ENCODE measurements at regions not wholly inside any gene's neighbourhood (a gene's known extent, or its start where the extent isn't known, plus 50 kb on each side); places are given as distances from the start of the nearest gene placed in this dataset.

GRCh38 chr13:104387510-104387909 lies 1321.3 kb upstream of the SLC10A2 start:
- POLR2A ChIA-PET = no interaction called here
- no peaks in the 10 kb centered on the region for H3K4me1 Mint-ChIP-seq (ENCODE audit: low read depth)
- no peaks in the 10 kb centered on the region for H3K36me3 Mint-ChIP-seq (ENCODE audit: low read depth)
- no peak for ATAC-seq
- no peak for DNase-seq
- no peak overlapping the region for H3K4me3 Mint-ChIP-seq
- H3K27me3 Mint-ChIP-seq (ENCODE audit: low read depth) = no peaks in the 10 kb centered on the region
- H3K27ac Mint-ChIP-seq = no peak overlapping the region
- peaks cover 14% of the 10 kb centered on the region for H3K9me3 Mint-ChIP-seq (ENCODE audit: insufficient read depth)
- CTCF ChIA-PET = no interaction called here

GRCh38 chr13:104385404-104385803 lies 1319.2 kb upstream of the SLC10A2 start:
- DNase-seq (no peak), ATAC-seq (no peak)
- Mint-ChIP-seq H3K4me1 (ENCODE audit: low read depth) (no peaks in the 10 kb centered on the region), H3K27ac (no peak overlapping the region), H3K4me3 (no peak overlapping the region), H3K27me3 (ENCODE audit: low read depth) (no peaks in the 10 kb centered on the region), H3K36me3 (ENCODE audit: low read depth) (no peaks in the 10 kb centered on the region), H3K9me3 (ENCODE audit: insufficient read depth) (peaks cover 14% of the 10 kb centered on the region)
- POLR2A ChIA-PET = no interaction called here
- CTCF ChIA-PET = no interaction called here

DNA sequence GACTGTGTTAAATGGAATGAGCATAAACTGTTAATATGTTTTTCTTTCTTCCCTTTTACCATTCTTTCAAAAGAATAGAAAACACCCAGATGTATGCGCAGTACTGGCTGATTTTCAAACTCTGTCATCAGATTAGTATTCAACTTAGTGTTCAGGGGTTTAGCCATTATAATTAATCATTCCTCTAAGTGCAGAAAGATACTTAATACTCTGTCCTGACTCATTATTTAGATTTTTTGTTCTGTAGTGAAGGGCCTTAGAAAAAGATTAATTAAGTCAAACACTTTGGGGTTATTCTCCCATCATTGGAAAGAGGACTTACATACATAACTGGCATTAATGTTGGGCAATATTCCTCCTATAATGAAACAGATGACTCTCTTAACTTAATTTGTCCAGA lies 1316.7 kb upstream of the SLC10A2 start:
- ATAC-seq (no peak), DNase-seq (no peak)
- Mint-ChIP-seq H3K9me3 (ENCODE audit: insufficient read depth) (peaks cover 6% of the 10 kb centered on the region), H3K27ac (no peak overlapping the region), H3K27me3 (ENCODE audit: low read depth) (no peaks in the 10 kb centered on the region), H3K4me1 (ENCODE audit: low read depth) (no peaks in the 10 kb centered on the region), H3K4me3 (no peak overlapping the region), H3K36me3 (ENCODE audit: low read depth) (no peaks in the 10 kb centered on the region)
- ChIA-PET CTCF (no interaction called here), POLR2A (no interaction called here)

GRCh38 chr13:104376588-104376987 lies 1310.4 kb upstream of the SLC10A2 start:
- CTCF ChIA-PET = no interaction called here
- H3K4me1 Mint-ChIP-seq (ENCODE audit: low read depth) = no peaks in the 10 kb centered on the region
- H3K4me3 Mint-ChIP-seq = no peak overlapping the region
- DNase-seq (no peak), ATAC-seq (no peak)
- no peaks in the 10 kb centered on the region for H3K36me3 Mint-ChIP-seq (ENCODE audit: low read depth)
- H3K27ac Mint-ChIP-seq = no peak overlapping the region
- H3K9me3 Mint-ChIP-seq (ENCODE audit: insufficient read depth) = no peaks in the 10 kb centered on the region
- no peaks in the 10 kb centered on the region for H3K27me3 Mint-ChIP-seq (ENCODE audit: low read depth)
- POLR2A ChIA-PET = no interaction called here

- Mint-ChIP-seq H3K27me3 (ENCODE audit: low read depth) (no peaks in the 10 kb centered on the region), H3K36me3 (ENCODE audit: low read depth) (no peaks in the 10 kb centered on the region), H3K9me3 (ENCODE audit: insufficient read depth) (no peaks in the 10 kb centered on the region), H3K27ac (no peak overlapping the region), H3K4me1 (ENCODE audit: low read depth) (no peaks in the 10 kb centered on the region), H3K4me3 (no peak overlapping the region)
- ATAC-seq (no peak), DNase-seq (no peak)
- CTCF ChIA-PET = no interaction called here
- POLR2A ChIA-PET = no interaction called here
These were observed 1309.4 kb upstream of the SLC10A2 start for GRCh38 chr13:104375614-104376013.

DNA sequence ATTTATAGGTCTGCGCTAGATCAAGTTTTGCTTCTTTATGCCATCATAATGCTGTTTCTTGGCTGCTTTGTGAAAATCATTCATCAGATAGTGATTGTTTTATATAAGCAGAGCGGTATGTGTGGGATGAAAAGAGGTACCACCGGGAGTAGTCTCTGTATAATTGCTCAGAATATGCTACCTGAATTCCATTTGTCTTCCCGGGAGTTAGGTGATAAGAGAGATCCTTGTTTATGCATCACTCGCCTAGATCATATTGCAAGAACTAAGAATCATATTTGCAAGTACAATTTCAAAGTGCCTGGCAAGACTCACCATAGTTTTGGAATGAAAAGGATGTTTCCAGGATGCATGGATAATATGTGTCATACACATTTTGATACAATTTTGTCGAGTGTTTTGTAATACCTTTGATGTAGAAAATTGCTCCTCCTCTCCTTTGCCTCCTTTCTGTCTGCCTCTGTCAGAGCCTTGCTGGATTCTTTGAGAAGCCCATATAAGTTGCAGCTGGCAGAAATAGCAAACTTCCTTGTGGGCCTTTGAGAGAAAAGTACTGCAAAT lies 1306.0 kb upstream of the SLC10A2 start:
- ATAC-seq (no peak), DNase-seq (no peak)
- H3K4me1 Mint-ChIP-seq (ENCODE audit: low read depth) = no peaks in the 10 kb centered on the region
- no peaks in the 10 kb centered on the region for H3K27me3 Mint-ChIP-seq (ENCODE audit: low read depth)
- CTCF ChIA-PET = no interaction called here
- no peaks in the 10 kb centered on the region for H3K9me3 Mint-ChIP-seq (ENCODE audit: insufficient read depth)
- H3K4me3 Mint-ChIP-seq = no peak overlapping the region
- H3K27ac Mint-ChIP-seq = no peak overlapping the region
- POLR2A ChIA-PET = no interaction called here
- H3K36me3 Mint-ChIP-seq (ENCODE audit: low read depth) = no peaks in the 10 kb centered on the region

- Mint-ChIP-seq H3K4me1 (ENCODE audit: low read depth) (no peaks in the 10 kb centered on the region), H3K4me3 (no peak overlapping the region), H3K27me3 (ENCODE audit: low read depth) (no peaks in the 10 kb centered on the region), H3K27ac (no peak overlapping the region), H3K36me3 (ENCODE audit: low read depth) (no peaks in the 10 kb centered on the region), H3K9me3 (ENCODE audit: insufficient read depth) (peaks cover 4% of the 10 kb centered on the region)
- DNase-seq (no peak), ATAC-seq (no peak)
- CTCF ChIA-PET = no interaction called here
- POLR2A ChIA-PET = no interaction called here
These were observed 1299.2 kb upstream of the SLC10A2 start for GRCh38 chr13:104365430-104365829.

GRCh38 chr13:104357672-104358354 lies 1291.6 kb upstream of the SLC10A2 start:
- no peak for DNase-seq
- peaks cover 9% of the 10 kb centered on the region for H3K9me3 Mint-ChIP-seq (ENCODE audit: insufficient read depth)
- H3K27ac Mint-ChIP-seq = no peak overlapping the region
- H3K4me1 Mint-ChIP-seq (ENCODE audit: low read depth) = no peaks in the 10 kb centered on the region
- CTCF ChIA-PET = no interaction called here
- POLR2A ChIA-PET = no interaction called here
- no peak overlapping the region for H3K4me3 Mint-ChIP-seq
- no peak for ATAC-seq
- H3K27me3 Mint-ChIP-seq (ENCODE audit: low read depth) = no peaks in the 10 kb centered on the region
- no peaks in the 10 kb centered on the region for H3K36me3 Mint-ChIP-seq (ENCODE audit: low read depth)

- Mint-ChIP-seq H3K9me3 (ENCODE audit: insufficient read depth) (peaks cover 9% of the 10 kb centered on the region), H3K4me1 (ENCODE audit: low read depth) (no peaks in the 10 kb centered on the region), H3K27me3 (ENCODE audit: low read depth) (no peaks in the 10 kb centered on the region), H3K27ac (no peak overlapping the region), H3K4me3 (no peak overlapping the region), H3K36me3 (ENCODE audit: low read depth) (no peaks in the 10 kb centered on the region)
- no peak for DNase-seq
- CTCF ChIA-PET = no interaction called here
- POLR2A ChIA-PET = no interaction called here
- ATAC-seq = no peak
These were observed 1291.0 kb upstream of the SLC10A2 start for GRCh38 chr13:104357174-104357573.

DNA sequence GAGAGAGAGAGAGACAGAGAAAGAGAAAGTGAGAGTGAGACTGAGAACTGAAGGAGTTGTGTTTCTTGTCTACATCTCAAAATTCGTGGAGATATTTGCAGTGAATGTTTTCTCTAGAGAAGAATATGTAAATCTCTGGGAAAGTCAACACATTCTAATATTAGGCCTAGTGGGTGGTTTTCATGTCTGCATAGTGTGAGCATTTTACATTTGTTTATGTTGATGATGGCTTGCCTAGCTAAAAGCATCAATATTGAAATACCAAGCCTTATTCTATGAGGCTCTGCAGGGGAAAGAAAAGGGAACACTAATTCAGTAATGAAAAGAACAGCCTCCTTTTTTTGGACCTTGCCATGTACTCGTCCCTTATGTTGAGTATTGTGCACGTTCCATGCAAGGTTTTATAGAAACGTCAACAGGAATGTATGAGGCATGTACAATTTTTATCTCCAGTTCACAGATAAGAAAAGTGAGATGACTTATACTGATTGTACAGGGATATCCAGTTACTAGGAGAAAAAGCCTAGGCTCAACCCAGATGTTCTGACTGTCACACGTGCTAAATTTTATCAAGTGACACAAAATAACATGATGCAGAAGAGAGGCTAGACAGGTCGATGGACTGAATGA lies 1288.9 kb upstream of the SLC10A2 start:
- no peak overlapping the region for H3K27ac Mint-ChIP-seq
- POLR2A ChIA-PET = no interaction called here

GRCh38 chr13:104327211-104327610 lies 1261.0 kb upstream of the SLC10A2 start:
- Mint-ChIP-seq H3K4me3 (no peak overlapping the region), H3K27ac (no peak overlapping the region), H3K4me1 (ENCODE audit: low read depth) (no peaks in the 10 kb centered on the region), H3K9me3 (ENCODE audit: insufficient read depth) (no peaks in the 10 kb centered on the region), H3K27me3 (ENCODE audit: low read depth) (no peaks in the 10 kb centered on the region), H3K36me3 (ENCODE audit: low read depth) (no peaks in the 10 kb centered on the region)
- ATAC-seq = no peak
- DNase-seq = no peak
- CTCF ChIA-PET = no interaction called here
- POLR2A ChIA-PET = no interaction called here

More for the DNA sequence above, 1288.9 kb upstream of the SLC10A2 start:
- ATAC-seq (no peak), DNase-seq (no peak)
- H3K9me3 Mint-ChIP-seq (ENCODE audit: insufficient read depth) = peaks cover 5% of the 10 kb centered on the region
- no peaks in the 10 kb centered on the region for H3K27me3 Mint-ChIP-seq (ENCODE audit: low read depth)
- no peaks in the 10 kb centered on the region for H3K36me3 Mint-ChIP-seq (ENCODE audit: low read depth)
- CTCF ChIA-PET = no interaction called here
- no peaks in the 10 kb centered on the region for H3K4me1 Mint-ChIP-seq (ENCODE audit: low read depth)
- H3K4me3 Mint-ChIP-seq = no peak overlapping the region

- Mint-ChIP-seq H3K27me3 (ENCODE audit: low read depth) (no peaks in the 10 kb centered on the region), H3K9me3 (ENCODE audit: insufficient read depth) (no peaks in the 10 kb centered on the region), H3K27ac (no peak overlapping the region), H3K4me1 (ENCODE audit: low read depth) (no peaks in the 10 kb centered on the region), H3K4me3 (no peak overlapping the region), H3K36me3 (ENCODE audit: low read depth) (no peaks in the 10 kb centered on the region)
- CTCF ChIA-PET = no interaction called here
- POLR2A ChIA-PET = no interaction called here
- ATAC-seq (no peak), DNase-seq (no peak)
These were observed 1260.3 kb upstream of the SLC10A2 start for GRCh38 chr13:104326523-104326922.

- ChIA-PET POLR2A (no interaction called here), CTCF (no interaction called here)
- no peaks in the 10 kb centered on the region for H3K9me3 Mint-ChIP-seq (ENCODE audit: insufficient read depth)
- no peaks in the 10 kb centered on the region for H3K36me3 Mint-ChIP-seq (ENCODE audit: low read depth)
- ATAC-seq = no peak
- H3K4me1 Mint-ChIP-seq (ENCODE audit: low read depth) = no peaks in the 10 kb centered on the region
- no peaks in the 10 kb centered on the region for H3K27me3 Mint-ChIP-seq (ENCODE audit: low read depth)
- no peak for DNase-seq
- H3K4me3 Mint-ChIP-seq = no peak overlapping the region
- no peak overlapping the region for H3K27ac Mint-ChIP-seq
These were observed 1255.5 kb upstream of the SLC10A2 start for GRCh38 chr13:104321756-104322155.
